Endothelial cell of umbilical vein (primary cell): ENCODE measurements at regions not wholly inside any gene's neighbourhood (a gene's known extent, or its start where the extent isn't known, plus 50 kb on each side); places are given as distances from the start of the nearest gene placed in this dataset.
"Not testable (repeated sequence)": the region's sequence is repeated elsewhere in the genome, so short reads cannot be mapped to it uniquely, and the experiment has no call there.

Source experiments
- BruUV-seq: library from RNA; stranded (reverse); fragments of 400-500 nt; replicated peaks from 2 replicates; lab custom pipeline; 2021; lab: Mats Ljungman, UMichigan
- CTCF ChIA-PET: fragments of 300-600, 350-600 bp; sonication (Branson Sonifier 250); formaldehyde crosslinking; loops from one replicate; lab custom pipeline; 2021; ENCODE audit warnings: antibody characterized with exemption, inconsistent platforms; lab: Charles Lee
- POLR2A ChIA-PET: fragments of 300-600, 350-600 bp; sonication (Branson Sonifier 250); formaldehyde crosslinking; loops from one replicate; lab custom pipeline; 2021; ENCODE audit warnings: antibody characterized with exemption, inconsistent platforms; lab: Charles Lee
- DNase-seq: peaks from one replicate; pipeline ENCODE4 v3.0.0-alpha.2; 2011; ENCODE audit warnings: low read depth, low spot score
- FAIRE-seq: peaks from 2 replicates; lab custom pipeline; 2011; peaks lifted over from hg19 to GRCh38; lab: Jason Lieb, UNC
- H2AFZ ChIP-seq: 2 replicates; pipeline ENCODE4 v1.6.0; 2012; ENCODE audit warnings: low read depth, low read length, control low read depth, inconsistent platforms
- H3K27ac ChIP-seq: 2 replicates; pipeline ENCODE4 v1.5.1; 2011; ENCODE audit warnings: low read depth, mild to moderate bottlenecking, control low read depth, low read length, moderate library complexity; ENCODE audit not compliant: insufficient read depth
- H3K27me3 ChIP-seq, 2 experiments: 2 replicates each; pipeline versions ENCODE4 v1.6.0 to v1.6.1; 2011; ENCODE audit warnings: low read length in 2 of 2, mixed read lengths in 1 of 2; ENCODE audit not compliant: control insufficient read depth in 2 of 2, insufficient read depth in 2 of 2
- H3K36me3 ChIP-seq, 2 experiments: 2 replicates in 1 of 2; 3 replicates in 1 of 2; pipeline ENCODE4 v1.5.1; 2011; ENCODE audit warnings: low read length in 2 of 2, mild to moderate bottlenecking in 1 of 2, moderate library complexity in 1 of 2; ENCODE audit not compliant: control insufficient read depth in 2 of 2, insufficient read depth in 2 of 2; ENCODE audit errors: extremely low read depth in 1 of 2
- H3K4me1 ChIP-seq: 3 replicates; pipeline ENCODE4 v1.5.1; 2011; ENCODE audit warnings: mild to moderate bottlenecking, low read length; ENCODE audit not compliant: control insufficient read depth, insufficient read depth; ENCODE audit errors: extremely low read depth
- H3K4me2 ChIP-seq: 2 replicates; pipeline ENCODE4 v1.6.1; 2011; ENCODE audit warnings: low read length, control low read depth, mixed read lengths; ENCODE audit not compliant: insufficient read depth
- H3K4me3 ChIP-seq, 3 experiments: fragments of 200-600 bp in 1 of 3; sonication (generic), shearing (Covaris generic) in 1 of 3; replicated peaks in 1 of 3; 2 replicates each; pipeline ENCODE4 v1.5.1; 2011 to 2016; ENCODE audit warnings: control low read depth in 3 of 3, low read length in 3 of 3, mild to moderate bottlenecking in 2 of 3, inconsistent platforms in 1 of 3, low read depth in 1 of 3, moderate library complexity in 1 of 3; ENCODE audit not compliant: insufficient read depth in 1 of 3
- H3K79me2 ChIP-seq: 2 replicates; pipeline ENCODE4 v1.6.0; 2012; ENCODE audit warnings: low read length, inconsistent platforms; ENCODE audit not compliant: control insufficient read depth, insufficient read depth
- H3K9ac ChIP-seq: replicated peaks from 2 replicates; pipeline ENCODE3; 2011; ENCODE audit warnings: low read length, control low read depth; ENCODE audit not compliant: insufficient read depth; ENCODE audit errors: extremely low read depth
- H3K9me1 ChIP-seq: replicated peaks from 3 replicates; pipeline ENCODE4 v1.6.0; 2011; ENCODE audit warnings: mild to moderate bottlenecking, low read length; ENCODE audit not compliant: control insufficient read depth, insufficient read depth; ENCODE audit errors: extremely low read depth
- H3K9me3 ChIP-seq: replicated peaks from 2 replicates; pipeline ENCODE4 v1.5.1; 2012; ENCODE audit warnings: low read length, inconsistent platforms; ENCODE audit not compliant: control insufficient read depth, insufficient read depth
- H4K20me1 ChIP-seq: replicated peaks from 2 replicates; pipeline ENCODE3; 2011; ENCODE audit warnings: mild to moderate bottlenecking, low read length; ENCODE audit not compliant: control insufficient read depth, insufficient read depth; ENCODE audit errors: extremely low read depth
- EZH2 ChIP-seq: IDR thresholded peaks from 2 replicates; pipeline ENCODE4 v1.6.1; 2012; ENCODE audit warnings: borderline replicate concordance, low read depth, mild to moderate bottlenecking, moderate library complexity, low read length, inconsistent platforms; ENCODE audit not compliant: severe bottlenecking
- FOS ChIP-seq: IDR thresholded peaks from 2 replicates; pipeline ENCODE4 v1.6.1; 2011; ENCODE audit warnings: mild to moderate bottlenecking, low read length, moderate library complexity, borderline replicate concordance; ENCODE audit not compliant: insufficient read depth
- GATA2 ChIP-seq: IDR thresholded peaks from 2 replicates; pipeline ENCODE4 v1.7.0; 2011; ENCODE audit warnings: low read depth, mild to moderate bottlenecking, moderate library complexity, mixed read lengths, low read length; ENCODE audit not compliant: insufficient read length, insufficient read depth
- JUN ChIP-seq: IDR thresholded peaks from 2 replicates; pipeline ENCODE4 v1.6.1; 2011; ENCODE audit warnings: borderline replicate concordance, low read depth; ENCODE audit not compliant: insufficient read length, insufficient read depth
- MAX ChIP-seq: IDR thresholded peaks from 2 replicates; pipeline ENCODE4 v1.6.1; 2011; ENCODE audit not compliant: insufficient read depth, insufficient read length
- MYC ChIP-seq: IDR thresholded peaks from one replicate; pipeline ENCODE4 v1.6.1; 2011; ENCODE audit warnings: mild to moderate bottlenecking, low read depth, low read length
- POLR2A ChIP-seq: IDR thresholded peaks from 2 replicates; pipeline ENCODE4 v1.6.1; 2012; ENCODE audit warnings: low read depth, mild to moderate bottlenecking, control low read depth, low read length
- POLR2AphosphoS5 ChIP-seq: IDR thresholded peaks from 2 replicates; pipeline ENCODE4 v1.6.1; 2012; ENCODE audit warnings: low read depth, mild to moderate bottlenecking, control low read depth, low read length, moderate library complexity; ENCODE audit not compliant: insufficient read depth
- dilution Hi-C: fragments of 300-500 bp; cut with MboI; formaldehyde crosslinking; loops from one replicate; pipeline ENCODE4 v1.15.0; 2019; ENCODE audit warnings: low sequenced_read_pairs; ENCODE audit not compliant: extremely low pct_ligation_motif_present
- intact Hi-C: fragments of 100-400 bp; cut with micrococcal nuclease; formaldehyde crosslinking; loops from one replicate; pipeline ENCODE4 v1.10.0; 2022
- TF ChIP-seq, protein P1 (sequence below), 2 donors: IDR thresholded peaks; 1 replicate in 1 of 2; 2 replicates in 1 of 2; pipeline ENCODE4 v1.5.1; 2011; ENCODE audit warnings: low read length in 2 of 2, mild to moderate bottlenecking in 2 of 2, moderate library complexity in 2 of 2, control low read depth in 1 of 2, inconsistent platforms in 1 of 2, low read depth in 1 of 2; ENCODE audit not compliant: insufficient read depth in 1 of 2; ENCODE audit errors: extremely low read depth in 1 of 2

GRCh38 chr5:57631139-57631538 is 148.5 kb upstream of the ACTBL2 start:
- H3K4me1 ChIP-seq, H3K9ac ChIP-seq, H3K4me3 ChIP-seq, POLR2A ChIA-PET, CTCF ChIA-PET, H4K20me1 ChIP-seq, H3K9me3 ChIP-seq, H3K27ac ChIP-seq, H3K9me1 ChIP-seq, dilution Hi-C loops, H3K27me3 ChIP-seq, H3K36me3 ChIP-seq, BruUV-seq, H2AFZ ChIP-seq, DNase-seq, H3K4me2 ChIP-seq, H3K79me2 ChIP-seq, FAIRE-seq, intact Hi-C loops: not testable (repeated sequence)

- H3K9me1 ChIP-seq, result no peaks in the 10 kb centered on the region
- FAIRE-seq (no peak), DNase-seq (no peak)
- no TSS peak for BruUV-seq
- H3K4me1 ChIP-seq, result no peaks in the 10 kb centered on the region
- TF ChIP-seq, protein P1, sequence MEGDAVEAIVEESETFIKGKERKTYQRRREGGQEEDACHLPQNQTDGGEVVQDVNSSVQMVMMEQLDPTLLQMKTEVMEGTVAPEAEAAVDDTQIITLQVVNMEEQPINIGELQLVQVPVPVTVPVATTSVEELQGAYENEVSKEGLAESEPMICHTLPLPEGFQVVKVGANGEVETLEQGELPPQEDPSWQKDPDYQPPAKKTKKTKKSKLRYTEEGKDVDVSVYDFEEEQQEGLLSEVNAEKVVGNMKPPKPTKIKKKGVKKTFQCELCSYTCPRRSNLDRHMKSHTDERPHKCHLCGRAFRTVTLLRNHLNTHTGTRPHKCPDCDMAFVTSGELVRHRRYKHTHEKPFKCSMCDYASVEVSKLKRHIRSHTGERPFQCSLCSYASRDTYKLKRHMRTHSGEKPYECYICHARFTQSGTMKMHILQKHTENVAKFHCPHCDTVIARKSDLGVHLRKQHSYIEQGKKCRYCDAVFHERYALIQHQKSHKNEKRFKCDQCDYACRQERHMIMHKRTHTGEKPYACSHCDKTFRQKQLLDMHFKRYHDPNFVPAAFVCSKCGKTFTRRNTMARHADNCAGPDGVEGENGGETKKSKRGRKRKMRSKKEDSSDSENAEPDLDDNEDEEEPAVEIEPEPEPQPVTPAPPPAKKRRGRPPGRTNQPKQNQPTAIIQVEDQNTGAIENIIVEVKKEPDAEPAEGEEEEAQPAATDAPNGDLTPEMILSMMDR (IDR thresholded peaks at IDR 0.05; ENCODE audit: extremely low read depth in 1 of 2, insufficient read depth in 1 of 2, low read depth in 1 of 2, low read length in 2 of 2), result no peak
- TF ChIP-seq JUN (no peak), MAX (no peak), EZH2 (no peak), POLR2AphosphoS5 (no peak), POLR2A (no peak), GATA2 (no peak), FOS (no peak), MYC (no peak)
- no peak overlapping the region for H3K4me2 ChIP-seq
- ChIA-PET CTCF (interaction anchor here (1.1 to 2.8 kb wide), 2 partner anchors 10 to 23 kb away, joined by 4 to 11 read pairs; no protein-coding TSS in a partner anchor), POLR2A (no interaction called here)
- H3K9me3 ChIP-seq, result no peaks in the 10 kb centered on the region
- no peaks in the 10 kb centered on the region for H3K79me2 ChIP-seq
- dilution Hi-C loops, result no loop called here
- H3K9ac ChIP-seq, result no peak overlapping the region
- no peaks in the 10 kb centered on the region for H4K20me1 ChIP-seq
- no peaks in the 10 kb centered on the region for H3K27me3 ChIP-seq
- no peak overlapping the region for H2AFZ ChIP-seq
- H3K4me3 ChIP-seq, result no peak overlapping the region
- intact Hi-C loops, result no loop called here
- no peaks in the 10 kb centered on the region for H3K36me3 ChIP-seq
- no peak overlapping the region for H3K27ac ChIP-seq
Measured at GRCh38 chr5:57627661-57628060, 145.1 kb upstream of the ACTBL2 start.
